Thoracic aorta (tissue), 2 donors: ENCODE measurements at regions not wholly inside any gene's neighbourhood (a gene's known extent, or its start where the extent isn't known, plus 50 kb on each side); places are given as distances from the start of the nearest gene placed in this dataset.

Source experiments
- ATAC-seq: fragments of 150-250 bp; one replicate; pipeline ENCODE4 v1.8.0; 2017; ENCODE audit warnings: low read depth; ENCODE audit not compliant: insufficient number of reproducible peaks, low FRiP score
- DNase-seq: peaks from one replicate; pipeline ENCODE4 v3.0.0-alpha.2; 2020; ENCODE audit warnings: low spot score
- H3K27ac ChIP-seq, 2 donors: fragments of 200-600 bp; sonication (generic); 1 replicate in 1 of 2; 2 replicates in 1 of 2; pipeline ENCODE4 v1.5.1; 2016; ENCODE audit warnings: mild to moderate bottlenecking in 2 of 2, moderate library complexity in 2 of 2
- H3K27me3 ChIP-seq: fragments of 200-600 bp; sonication (generic); replicated peaks from 2 replicates; pipeline ENCODE4 v1.6.0; 2016; ENCODE audit warnings: mild to moderate bottlenecking; ENCODE audit not compliant: insufficient read depth
- H3K36me3 ChIP-seq: fragments of 200-600 bp; sonication (generic); one replicate; pipeline ENCODE4 v1.5.1; 2016
- H3K4me1 ChIP-seq, 2 donors: fragments of 200-600 bp; sonication (generic); 1 replicate in 1 of 2; 2 replicates in 1 of 2; pipeline versions ENCODE4 v1.5.1 to v1.6.0; 2016; ENCODE audit warnings: low read depth in 2 of 2, mild to moderate bottlenecking in 1 of 2; ENCODE audit not compliant: control insufficient read depth in 1 of 2
- H3K4me3 ChIP-seq: fragments of 200-600 bp; sonication (generic); 2 replicates; pipeline ENCODE4 v1.5.1; 2016; ENCODE audit warnings: mild to moderate bottlenecking
- H3K9me3 ChIP-seq: fragments of 200-600 bp; sonication (generic); 2 replicates; pipeline ENCODE4 v1.5.1; 2016
- TF ChIP-seq, protein P1 (sequence below): fragments of 200-600 bp; sonication (generic); IDR thresholded peaks from one replicate; pipeline ENCODE4 v1.5.1; 2019; ENCODE audit warnings: antibody characterized with exemption

- ATAC-seq (no peak), DNase-seq (no peak)
- Histone ChIP-seq H3K27me3 (no peaks in the 10 kb centered on the region), H3K4me3 (no peak overlapping the region), H3K4me1 (no peaks in the 10 kb centered on the region), H3K9me3 (no peaks in the 10 kb centered on the region), H3K27ac (no peak overlapping the region), H3K36me3 (no peaks in the 10 kb centered on the region)
- TF ChIP-seq, protein P1, sequence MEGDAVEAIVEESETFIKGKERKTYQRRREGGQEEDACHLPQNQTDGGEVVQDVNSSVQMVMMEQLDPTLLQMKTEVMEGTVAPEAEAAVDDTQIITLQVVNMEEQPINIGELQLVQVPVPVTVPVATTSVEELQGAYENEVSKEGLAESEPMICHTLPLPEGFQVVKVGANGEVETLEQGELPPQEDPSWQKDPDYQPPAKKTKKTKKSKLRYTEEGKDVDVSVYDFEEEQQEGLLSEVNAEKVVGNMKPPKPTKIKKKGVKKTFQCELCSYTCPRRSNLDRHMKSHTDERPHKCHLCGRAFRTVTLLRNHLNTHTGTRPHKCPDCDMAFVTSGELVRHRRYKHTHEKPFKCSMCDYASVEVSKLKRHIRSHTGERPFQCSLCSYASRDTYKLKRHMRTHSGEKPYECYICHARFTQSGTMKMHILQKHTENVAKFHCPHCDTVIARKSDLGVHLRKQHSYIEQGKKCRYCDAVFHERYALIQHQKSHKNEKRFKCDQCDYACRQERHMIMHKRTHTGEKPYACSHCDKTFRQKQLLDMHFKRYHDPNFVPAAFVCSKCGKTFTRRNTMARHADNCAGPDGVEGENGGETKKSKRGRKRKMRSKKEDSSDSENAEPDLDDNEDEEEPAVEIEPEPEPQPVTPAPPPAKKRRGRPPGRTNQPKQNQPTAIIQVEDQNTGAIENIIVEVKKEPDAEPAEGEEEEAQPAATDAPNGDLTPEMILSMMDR: no peak
Observed at GRCh38 chr20:60817891-60818290, 434.2 kb upstream of the CDH4 start.

DNA sequence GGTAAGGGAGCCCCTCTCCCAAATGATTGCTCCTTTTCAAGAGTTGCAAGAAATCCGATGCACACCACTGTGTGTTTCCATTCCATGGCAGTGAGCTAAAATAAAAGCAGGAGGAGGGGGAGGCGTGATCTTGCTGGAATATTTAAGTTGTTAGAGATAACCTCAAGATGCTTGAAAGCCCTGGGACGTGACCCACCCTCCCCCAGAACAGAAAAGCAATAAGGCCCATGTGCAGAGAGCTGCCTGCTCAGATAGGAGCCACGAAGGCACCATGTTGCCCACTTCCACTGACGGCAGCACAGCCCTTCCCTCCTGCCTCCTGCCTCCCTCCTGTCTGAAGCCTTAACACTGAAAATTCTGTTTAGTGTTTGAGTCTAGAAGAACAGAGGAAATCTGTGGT lies 432.6 kb upstream of the CDH4 start:
- Histone ChIP-seq H3K9me3 (no peaks in the 10 kb centered on the region), H3K27ac (no peak overlapping the region), H3K27me3 (no peaks in the 10 kb centered on the region), H3K4me3 (no peak overlapping the region), H3K4me1 (no peaks in the 10 kb centered on the region), H3K36me3 (no peaks in the 10 kb centered on the region)
- ATAC-seq: no peak
- DNase-seq: no peak
- TF ChIP-seq, protein P1: no peak

DNA sequence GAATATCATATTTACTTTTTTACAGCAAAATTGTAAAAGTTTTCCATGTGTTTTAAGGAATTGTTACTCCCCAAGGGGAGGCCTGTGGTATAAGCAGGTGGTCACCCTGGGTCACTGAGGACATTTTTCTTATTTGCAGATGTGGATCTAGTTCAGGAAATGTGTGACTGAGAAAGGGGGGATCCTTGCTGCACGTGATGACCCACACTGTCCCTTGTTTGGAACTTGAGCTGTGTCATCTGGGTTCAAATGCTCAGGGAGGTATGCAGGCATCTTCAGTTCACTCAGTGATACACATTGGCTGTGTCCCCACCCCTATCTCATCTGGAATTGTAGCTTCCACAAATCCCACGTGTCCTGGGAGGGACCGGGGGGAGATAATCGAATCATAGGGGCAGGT lies 431.9 kb upstream of the CDH4 start:
- Histone ChIP-seq H3K27me3 (no peaks in the 10 kb centered on the region), H3K27ac (no peak overlapping the region), H3K36me3 (no peaks in the 10 kb centered on the region), H3K4me1 (no peaks in the 10 kb centered on the region), H3K4me3 (no peak overlapping the region), H3K9me3 (no peaks in the 10 kb centered on the region)
- DNase-seq (no peak), ATAC-seq (no peak)
- TF ChIP-seq, protein P1: no peak

DNA sequence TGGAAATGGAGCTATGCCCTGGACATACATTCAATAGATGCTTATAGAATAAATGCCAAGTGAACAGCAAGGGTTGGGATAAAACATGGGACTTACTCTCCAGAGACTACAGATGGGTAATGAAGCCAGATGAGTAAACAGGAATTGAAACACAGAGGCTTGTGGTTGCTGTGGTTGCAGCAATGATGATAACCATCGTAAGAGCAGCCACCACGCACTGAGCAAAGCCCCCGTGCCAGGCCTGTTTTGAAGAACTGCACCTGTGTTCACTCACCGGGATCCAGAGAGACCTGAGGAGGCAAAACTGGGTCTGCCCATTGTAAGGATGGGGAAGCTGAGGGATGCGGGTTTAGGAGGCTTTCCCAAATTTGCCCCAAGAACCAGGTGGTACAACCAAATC lies 431.1 kb upstream of the CDH4 start:
- H3K27ac ChIP-seq: no peak overlapping the region
- ATAC-seq (no peak), DNase-seq (no peak)
- no peaks in the 10 kb centered on the region for H3K27me3 ChIP-seq
- H3K9me3 ChIP-seq: no peaks in the 10 kb centered on the region
- H3K36me3 ChIP-seq: no peaks in the 10 kb centered on the region
- TF ChIP-seq, protein P1: no peak
- no peaks in the 10 kb centered on the region for H3K4me1 ChIP-seq
- no peak overlapping the region for H3K4me3 ChIP-seq

DNA sequence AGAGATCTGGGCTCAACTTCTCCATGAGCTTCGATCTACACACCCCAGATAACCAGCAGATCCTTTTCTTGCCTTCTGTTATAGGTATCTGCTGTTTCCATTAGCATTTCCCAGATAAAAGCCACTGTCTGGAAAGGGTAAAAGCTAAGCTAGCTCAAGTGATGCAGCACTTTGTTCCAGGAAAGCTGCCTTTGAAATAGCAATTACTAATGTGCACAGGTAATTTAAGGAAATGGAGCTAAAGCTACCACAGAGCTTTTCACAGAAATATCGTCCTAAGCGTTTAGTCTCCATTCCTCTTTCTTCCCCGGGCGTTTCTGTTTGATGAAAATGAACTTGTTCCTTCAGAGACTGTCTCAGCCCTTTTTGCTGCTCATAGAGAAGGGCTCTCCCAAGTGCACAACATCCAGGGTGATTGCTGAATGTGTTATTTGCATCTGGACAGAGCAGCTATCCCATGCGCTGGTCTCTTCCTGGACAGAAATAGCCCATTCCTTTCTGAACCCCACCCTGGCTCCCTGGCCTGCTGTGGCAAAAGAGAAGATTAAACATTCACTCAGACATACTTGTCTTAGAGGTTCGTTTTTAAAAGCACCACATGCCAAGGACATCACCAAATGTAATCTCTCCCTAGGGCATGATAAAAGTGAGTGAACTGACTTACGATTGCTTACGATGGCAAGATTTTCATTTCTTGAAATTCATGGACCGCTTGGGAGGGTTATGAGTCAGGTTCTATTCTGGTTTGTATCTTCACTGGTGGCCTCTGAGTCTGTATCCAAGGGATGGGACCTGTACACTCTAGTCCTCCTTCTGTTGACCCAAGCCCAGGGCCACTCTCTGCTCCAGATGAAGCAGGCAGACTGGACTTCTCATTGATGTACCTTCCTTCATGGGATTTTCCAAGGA lies 429.1 kb upstream of the CDH4 start:
- no peak for ATAC-seq
- Histone ChIP-seq H3K27ac (no peak overlapping the region), H3K4me1 (no peaks in the 10 kb centered on the region), H3K27me3 (no peaks in the 10 kb centered on the region), H3K9me3 (no peaks in the 10 kb centered on the region), H3K36me3 (no peaks in the 10 kb centered on the region), H3K4me3 (no peak overlapping the region)
- TF ChIP-seq, protein P1: no peak
- DNase-seq: no peak
